ENCODE measurements at regions not wholly inside any gene's neighbourhood (a gene's known extent, or its start where the extent isn't known, plus 50 kb on each side); places are given as distances from the start of the nearest gene placed in this dataset.

- TF ChIP-seq POLR2A (IDR thresholded peaks at IDR 0.05) (no peak), CTCF (IDR thresholded peaks at IDR 0.05) (no peak)
Observed at GRCh38 chr12:25714198-25714984, 161.3 kb upstream of the LMNTD1 start.
